Activated naive CD8-positive, alpha-beta T cell treated with anti-CD3 and anti-CD28 coated beads for 36 hours (primary cell): ENCODE measurements at regions not wholly inside any gene's neighbourhood (a gene's known extent, or its start where the extent isn't known, plus 50 kb on each side); places are given as distances from the start of the nearest gene placed in this dataset.
"Not testable (repeated sequence)": the region's sequence is repeated elsewhere in the genome, so short reads cannot be mapped to it uniquely, and the experiment has no call there.

Experiments used
- DNase-seq: peaks from one replicate; pipeline ENCODE4 v3.0.0; 2021
- H3K27ac Mint-ChIP-seq: one replicate; pipeline ENCODE4 v1.8.0; 2022; ENCODE audit warnings: mild to moderate bottlenecking, moderate library complexity, mixed read lengths
- H3K27me3 Mint-ChIP-seq: one replicate; pipeline ENCODE4 v1.8.0; 2022; ENCODE audit warnings: mild to moderate bottlenecking, mixed read lengths
- H3K36me3 Mint-ChIP-seq: one replicate; pipeline ENCODE4 v1.8.0; 2021; ENCODE audit warnings: mild to moderate bottlenecking, mixed read lengths
- H3K4me1 Mint-ChIP-seq: one replicate; pipeline ENCODE4 v1.8.0; 2021; ENCODE audit warnings: mixed read lengths
- H3K4me3 Mint-ChIP-seq: one replicate; pipeline ENCODE4 v1.8.0; 2022; ENCODE audit warnings: mild to moderate bottlenecking, moderate library complexity, mixed read lengths
- H3K9me3 Mint-ChIP-seq: one replicate; pipeline ENCODE4 v1.8.0; 2022; ENCODE audit warnings: mixed read lengths

DNA sequence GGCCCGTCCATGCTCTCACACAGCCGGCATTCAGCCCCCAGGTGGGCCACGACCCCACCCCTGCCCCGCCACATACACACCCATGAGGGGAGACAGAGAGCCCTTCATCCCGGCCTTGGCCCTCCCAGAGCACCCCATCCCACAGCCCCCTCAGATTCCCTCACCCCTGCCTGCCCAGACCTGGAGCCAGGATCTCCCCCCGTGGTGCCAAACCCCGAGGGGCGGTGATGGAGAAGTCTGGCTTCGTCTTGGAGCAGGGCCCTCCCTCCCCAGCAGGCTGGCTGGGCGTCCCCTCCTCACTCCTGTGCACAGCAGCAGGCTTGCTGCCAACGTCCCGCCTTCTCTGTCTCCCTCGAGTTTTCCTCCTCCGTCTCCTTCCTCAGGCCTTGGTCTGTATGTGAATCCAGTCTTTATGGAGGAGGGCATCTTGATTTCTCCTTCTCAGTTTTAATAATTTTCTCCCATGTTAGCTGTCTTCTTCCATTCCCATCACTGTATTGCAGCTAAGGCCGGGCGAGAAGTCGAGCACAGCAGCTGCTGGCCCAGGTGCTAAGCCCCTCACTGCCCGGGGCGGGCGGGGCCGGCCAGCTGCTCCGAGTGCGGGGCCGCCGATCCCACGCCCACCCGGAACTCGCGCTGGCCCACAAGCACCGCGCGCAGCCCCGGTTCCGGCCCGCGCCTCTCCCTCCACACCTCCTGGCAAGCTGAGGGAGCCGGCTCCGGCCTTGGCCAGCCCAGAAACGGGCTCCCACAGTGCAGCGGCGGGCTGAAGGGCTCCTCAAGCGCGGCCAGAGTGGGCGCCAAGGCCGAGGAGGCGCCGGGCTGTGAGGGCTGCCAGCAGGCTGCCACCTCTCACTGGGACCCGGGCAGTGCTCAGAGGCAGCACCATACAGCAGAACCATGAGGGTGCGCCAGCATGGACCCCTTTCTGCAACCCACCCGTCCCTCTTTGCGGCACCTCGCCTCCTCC lies 183.6 kb downstream of the TBC1D2B start:
- not testable (repeated sequence) for H3K27me3 Mint-ChIP-seq

DNA sequence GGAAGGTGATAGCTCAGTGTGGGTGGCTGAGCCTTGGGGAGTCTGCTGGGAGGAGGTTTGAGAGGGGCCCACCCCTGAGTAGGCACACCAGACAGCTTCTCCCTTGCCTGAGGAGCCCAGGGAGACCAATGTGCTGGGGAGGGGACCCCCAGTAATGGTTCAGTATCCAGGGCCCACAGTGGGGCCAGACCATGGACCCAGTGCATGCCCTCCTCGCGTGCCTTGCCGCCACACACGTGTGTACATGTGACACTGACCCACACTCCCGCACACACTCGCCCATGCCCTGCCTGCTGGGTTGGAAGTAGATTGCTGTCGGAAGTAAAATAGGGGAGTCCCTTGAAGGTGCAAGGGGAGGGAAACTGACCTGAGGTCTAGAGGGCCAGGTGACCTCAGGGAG lies 184.3 kb downstream of the TBC1D2B start:
- not testable (repeated sequence) for H3K27me3 Mint-ChIP-seq, H3K36me3 Mint-ChIP-seq, H3K4me3 Mint-ChIP-seq, H3K4me1 Mint-ChIP-seq, DNase-seq, H3K9me3 Mint-ChIP-seq, H3K27ac Mint-ChIP-seq

More for the DNA sequence above, 183.6 kb downstream of the TBC1D2B start:
- H3K27ac Mint-ChIP-seq, H3K36me3 Mint-ChIP-seq, H3K9me3 Mint-ChIP-seq, H3K4me1 Mint-ChIP-seq, DNase-seq, H3K4me3 Mint-ChIP-seq: not testable (repeated sequence)

DNA sequence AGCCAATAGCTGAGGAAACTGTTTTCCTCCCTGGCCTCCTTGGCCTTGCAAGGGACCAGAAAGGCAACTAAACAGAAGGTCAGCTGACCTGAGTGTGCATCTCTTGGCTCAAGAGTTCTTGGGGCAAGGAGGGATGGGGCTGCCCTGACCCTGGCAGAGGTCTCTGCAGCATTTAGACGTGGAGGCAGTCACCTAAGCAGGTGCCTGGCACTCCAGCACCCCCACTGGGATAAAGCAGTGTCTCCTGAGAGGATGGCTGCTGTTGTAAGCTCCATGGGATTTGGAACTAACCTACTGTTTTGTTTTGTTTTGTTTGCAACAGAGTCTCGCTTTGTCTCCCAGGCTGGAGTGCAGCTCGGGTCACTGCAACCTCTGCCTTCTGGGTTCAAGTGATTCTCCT lies 185.2 kb downstream of the TBC1D2B start:
- H3K4me3 Mint-ChIP-seq = no peak overlapping the region
- H3K27ac Mint-ChIP-seq = no peak overlapping the region
- no peaks in the 10 kb centered on the region for H3K4me1 Mint-ChIP-seq
- H3K9me3 Mint-ChIP-seq = no peaks in the 10 kb centered on the region
- no peaks in the 10 kb centered on the region for H3K36me3 Mint-ChIP-seq
- DNase-seq = no peak
- H3K27me3 Mint-ChIP-seq = no peaks in the 10 kb centered on the region

DNA sequence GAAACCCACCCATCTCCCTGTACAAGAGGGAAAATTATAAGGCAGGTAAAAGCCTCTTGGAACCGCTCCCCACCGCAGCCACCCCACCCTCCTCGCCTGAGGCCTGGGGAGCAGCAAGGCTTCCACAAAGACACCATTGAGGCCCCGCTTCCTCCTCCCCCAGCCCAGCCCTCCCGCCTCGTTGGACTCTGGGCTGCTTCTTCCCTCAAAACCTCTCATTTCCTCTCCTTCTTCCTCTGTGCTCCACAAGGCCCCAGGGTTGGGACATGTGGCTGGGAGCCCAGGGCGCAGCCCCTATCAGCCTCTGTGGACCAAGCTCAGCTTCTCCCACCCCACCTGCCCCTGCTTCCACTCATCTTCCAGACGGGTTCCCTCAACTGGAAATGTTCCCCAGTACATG lies 185.6 kb downstream of the TBC1D2B start:
- H3K36me3 Mint-ChIP-seq, H3K4me3 Mint-ChIP-seq, H3K4me1 Mint-ChIP-seq, DNase-seq, H3K9me3 Mint-ChIP-seq, H3K27ac Mint-ChIP-seq, H3K27me3 Mint-ChIP-seq: not testable (repeated sequence)

DNA sequence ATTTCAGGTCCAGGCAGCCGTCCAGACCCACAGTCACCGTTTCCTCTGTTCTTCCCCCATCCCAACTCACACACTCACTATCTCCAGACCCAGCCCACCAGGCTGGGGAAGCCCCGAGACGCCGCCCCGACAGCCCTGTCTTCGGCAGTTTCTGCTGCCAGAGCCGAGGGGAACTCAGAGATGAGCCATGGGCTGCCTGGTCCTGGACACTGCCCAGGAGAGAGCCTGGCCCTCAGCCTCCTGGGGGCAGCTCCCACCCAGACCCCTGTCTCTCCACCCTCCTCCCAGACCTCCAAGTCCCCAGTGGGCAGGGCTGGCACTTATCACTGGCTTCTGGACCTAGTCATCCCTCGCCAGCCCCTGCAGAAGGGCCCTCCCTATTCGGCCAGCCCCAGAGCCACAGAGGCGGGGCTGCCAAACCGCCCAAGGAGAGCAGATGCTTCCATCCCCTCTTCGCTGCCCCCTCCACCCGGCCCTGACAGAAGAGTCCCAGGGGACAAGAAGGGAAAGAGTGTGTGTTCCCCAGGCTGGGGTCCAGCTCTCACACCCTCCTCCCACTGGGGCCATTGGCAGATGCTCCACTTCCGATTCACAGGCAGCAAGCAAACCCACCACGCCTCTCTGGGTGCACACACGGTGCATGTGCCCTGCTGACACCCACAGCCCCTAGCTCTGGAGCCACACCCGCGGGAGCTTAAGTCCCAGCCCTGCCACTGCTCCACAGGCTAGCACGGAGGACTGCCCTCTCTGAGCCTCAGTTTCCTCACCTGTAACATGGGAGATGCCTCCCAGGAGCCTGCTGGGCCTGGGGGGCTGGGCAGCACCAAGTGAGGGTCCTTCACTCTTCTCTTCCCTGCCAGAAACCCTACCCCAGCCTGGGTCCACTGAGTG lies 186.4 kb downstream of the TBC1D2B start:
- not testable (repeated sequence) for H3K27ac Mint-ChIP-seq, H3K36me3 Mint-ChIP-seq, H3K4me1 Mint-ChIP-seq, DNase-seq, H3K9me3 Mint-ChIP-seq, H3K27me3 Mint-ChIP-seq, H3K4me3 Mint-ChIP-seq

DNA sequence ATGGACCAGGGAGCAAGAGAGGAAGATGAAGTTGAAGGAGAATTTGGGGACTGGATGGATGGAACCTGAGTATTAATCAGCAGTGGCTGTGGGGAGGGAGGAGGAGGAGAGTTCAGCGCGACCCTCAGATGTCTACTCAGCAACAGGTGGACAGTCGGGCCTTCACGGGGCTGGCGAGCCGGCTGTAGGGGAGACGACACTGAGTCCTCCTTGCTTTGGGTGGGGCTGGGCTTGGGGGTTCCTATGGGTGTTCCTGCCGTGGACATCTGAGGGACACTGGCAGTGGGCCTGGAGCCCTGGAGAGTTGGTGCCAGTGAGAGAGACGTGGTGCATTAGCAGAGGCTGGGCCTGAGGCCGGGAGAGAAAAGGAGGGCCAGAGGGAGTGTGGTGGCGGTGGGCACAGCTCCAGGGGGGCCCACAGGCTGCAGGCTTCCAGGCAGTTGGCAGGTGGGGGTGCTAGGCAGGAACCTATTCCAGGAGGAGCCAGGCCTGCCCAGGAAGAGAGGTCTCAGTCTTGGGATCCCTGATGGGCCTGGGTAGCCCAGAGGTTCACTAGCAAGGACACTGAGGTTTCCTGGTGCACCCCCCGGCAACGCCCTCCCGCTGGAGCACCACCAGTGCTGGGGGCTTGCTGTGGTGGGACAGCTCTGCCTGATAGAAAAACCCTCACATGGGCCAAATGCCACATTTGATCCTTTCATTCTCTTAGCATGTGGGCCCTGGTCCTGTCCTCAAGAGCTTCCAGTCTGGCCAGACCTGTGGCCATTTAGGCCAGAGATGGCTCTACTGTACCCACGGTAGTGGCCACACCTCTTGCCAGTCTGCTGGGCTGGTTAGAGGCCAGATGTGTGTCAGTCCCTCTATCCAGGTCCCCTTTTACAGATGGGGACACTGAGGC lies 187.4 kb downstream of the TBC1D2B start:
- not testable (repeated sequence) for DNase-seq, H3K27me3 Mint-ChIP-seq, H3K4me1 Mint-ChIP-seq, H3K4me3 Mint-ChIP-seq, H3K9me3 Mint-ChIP-seq, H3K36me3 Mint-ChIP-seq, H3K27ac Mint-ChIP-seq

DNA sequence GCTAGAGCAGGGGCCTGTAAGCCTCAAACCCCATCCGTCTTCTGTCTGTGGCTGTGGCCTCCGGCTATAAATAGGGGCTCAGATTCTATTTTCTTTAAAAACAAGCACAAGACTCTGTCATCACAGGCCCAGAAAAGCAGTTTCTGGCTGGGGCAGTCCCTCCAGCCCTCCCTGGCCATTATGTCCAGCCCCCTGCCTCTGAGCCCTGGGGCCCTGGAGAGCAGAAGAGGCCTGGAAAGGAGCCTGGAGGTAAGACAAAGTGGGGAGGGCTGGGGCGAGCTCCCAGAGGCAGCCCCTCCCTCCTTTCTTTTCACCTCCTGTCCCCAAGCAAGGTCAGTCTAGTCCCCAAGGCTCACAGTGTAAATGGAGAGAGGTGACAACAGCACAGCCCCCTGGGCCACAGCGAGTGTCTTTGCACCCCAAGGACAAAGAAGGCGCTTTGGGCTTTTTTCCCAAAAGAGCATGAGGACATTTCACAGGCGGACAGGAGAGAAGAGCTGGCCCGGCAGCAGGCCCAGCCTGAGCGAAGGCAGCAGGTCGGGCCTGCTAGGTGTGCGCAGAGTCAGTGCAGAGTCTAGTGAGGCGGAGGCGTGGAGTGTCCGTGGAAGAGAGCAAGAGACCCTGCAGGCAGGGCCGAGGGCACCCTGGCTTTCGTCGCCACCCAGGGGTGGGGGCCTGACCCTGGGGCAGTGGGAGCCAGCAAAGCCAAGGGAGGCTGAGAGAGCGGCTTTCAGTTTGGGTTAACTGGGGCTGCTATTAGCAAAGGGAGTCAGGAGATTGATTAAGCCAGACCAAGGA lies 188.3 kb downstream of the TBC1D2B start:
- H3K36me3 Mint-ChIP-seq = no peaks in the 10 kb centered on the region
- DNase-seq = no peak
- H3K9me3 Mint-ChIP-seq = no peaks in the 10 kb centered on the region
- no peak overlapping the region for H3K4me3 Mint-ChIP-seq
- no peaks in the 10 kb centered on the region for H3K4me1 Mint-ChIP-seq
- H3K27me3 Mint-ChIP-seq = no peaks in the 10 kb centered on the region
- no peak overlapping the region for H3K27ac Mint-ChIP-seq

DNA sequence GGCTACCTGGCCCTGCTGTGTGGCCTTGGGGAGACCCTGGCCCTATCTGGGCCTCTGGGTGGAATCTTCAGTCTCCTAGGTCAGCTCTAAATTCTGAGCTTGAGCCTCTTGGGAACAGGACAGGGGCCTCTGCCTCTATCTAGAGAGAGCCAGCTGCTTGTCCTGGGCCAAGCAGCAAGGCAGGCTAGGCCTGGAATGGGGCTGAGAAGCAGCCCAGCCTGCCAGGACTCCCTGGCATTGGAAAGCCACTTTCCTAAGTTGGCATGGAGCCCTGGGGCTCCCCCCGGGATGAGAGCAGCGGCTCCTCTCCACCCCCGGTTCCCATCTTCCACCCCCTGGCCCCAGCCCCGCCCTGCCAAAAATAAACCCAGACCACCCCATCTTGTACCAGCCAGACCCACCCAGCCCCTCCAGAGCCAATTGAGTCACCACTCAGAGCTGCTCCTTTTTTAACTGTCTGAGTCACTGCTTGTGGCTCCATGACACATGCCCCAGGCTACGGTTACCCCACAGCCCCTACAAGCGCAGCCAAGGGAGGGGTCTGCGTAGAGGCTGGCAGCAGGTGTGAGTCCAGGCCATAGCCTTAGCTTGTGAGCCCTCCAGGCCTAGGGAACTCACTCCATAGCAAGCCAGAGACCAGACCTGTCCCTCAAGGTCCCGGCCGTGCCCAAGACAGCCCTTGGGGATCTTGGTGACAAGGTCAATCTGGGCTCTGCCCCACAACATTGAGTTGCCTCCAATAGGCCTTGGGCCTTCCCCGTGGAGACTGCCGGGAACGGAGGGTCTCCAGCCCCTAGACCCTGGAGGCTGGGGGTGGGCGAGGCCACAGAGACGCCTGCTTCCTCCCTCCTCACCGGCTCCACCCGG lies 189.7 kb downstream of the TBC1D2B start:
- not testable (repeated sequence) for H3K27me3 Mint-ChIP-seq

DNA sequence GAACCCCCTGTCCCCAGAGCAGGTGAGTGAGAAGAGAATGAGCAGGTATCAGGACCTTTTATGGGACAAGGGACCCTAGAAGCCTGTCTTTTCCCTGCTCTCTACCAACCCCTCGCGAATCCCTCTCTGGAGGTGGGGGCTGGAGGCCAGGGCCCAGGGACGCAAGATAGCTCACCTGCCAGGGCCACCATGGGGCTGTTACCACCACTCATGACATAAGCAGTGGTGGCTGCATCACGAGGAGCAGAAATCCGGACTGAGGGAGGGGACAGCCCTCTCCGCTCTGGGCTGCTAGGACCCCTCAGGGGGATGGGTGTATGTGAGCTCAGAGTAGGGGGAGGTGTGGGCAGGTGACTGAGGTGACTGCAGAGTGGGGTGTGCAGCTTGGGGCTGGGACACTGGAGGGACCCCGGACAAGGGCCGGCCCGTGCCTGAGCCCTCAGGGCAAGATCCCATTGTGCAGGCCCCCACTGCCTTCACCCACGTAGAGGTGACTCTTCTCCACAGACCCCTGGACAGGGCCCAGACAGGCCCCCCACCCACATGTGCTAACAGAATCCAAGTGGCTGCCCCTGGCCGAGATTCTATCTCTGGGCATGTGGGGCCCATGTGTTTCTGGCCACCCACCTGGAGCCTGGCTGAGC lies 190.6 kb downstream of the TBC1D2B start:
- H3K27me3 Mint-ChIP-seq = no peaks in the 10 kb centered on the region
- H3K36me3 Mint-ChIP-seq = no peaks in the 10 kb centered on the region
- no peaks in the 10 kb centered on the region for H3K4me1 Mint-ChIP-seq
- H3K4me3 Mint-ChIP-seq = no peak overlapping the region
- no peak overlapping the region for H3K27ac Mint-ChIP-seq
- DNase-seq = no peak
- no peaks in the 10 kb centered on the region for H3K9me3 Mint-ChIP-seq

More for the DNA sequence above, 189.7 kb downstream of the TBC1D2B start:
- not testable (repeated sequence) for DNase-seq, H3K36me3 Mint-ChIP-seq, H3K9me3 Mint-ChIP-seq, H3K4me3 Mint-ChIP-seq, H3K27ac Mint-ChIP-seq, H3K4me1 Mint-ChIP-seq

DNA sequence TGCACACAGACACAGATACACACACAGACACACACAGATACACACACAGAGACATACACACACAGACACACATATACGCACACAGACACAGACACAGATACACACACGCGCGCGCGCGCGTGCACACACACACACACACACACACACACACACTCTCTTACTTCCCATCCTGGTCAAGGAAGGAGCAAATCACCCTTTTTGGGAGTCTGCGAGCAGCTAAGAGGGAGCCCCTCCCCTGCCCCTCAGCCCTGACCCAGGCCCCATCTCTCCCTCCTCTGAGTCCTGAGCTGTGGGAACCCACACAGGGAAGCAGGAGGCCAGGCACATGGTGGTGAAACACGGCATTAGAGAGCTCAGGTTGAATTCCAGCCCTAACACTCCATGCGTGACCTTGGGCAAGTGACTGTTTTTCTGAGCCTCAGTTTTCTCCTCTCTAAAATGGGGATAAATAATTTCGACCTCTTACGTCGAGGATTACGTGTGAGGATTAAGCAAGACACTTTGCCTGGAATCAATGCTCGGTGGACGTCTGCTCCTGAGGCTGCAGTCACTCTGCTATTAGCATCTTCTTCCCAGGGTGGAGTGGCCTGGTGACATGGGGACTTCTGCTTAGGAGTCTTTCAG lies 191.5 kb downstream of the TBC1D2B start:
- H3K27me3 Mint-ChIP-seq, H3K27ac Mint-ChIP-seq, H3K9me3 Mint-ChIP-seq, H3K4me3 Mint-ChIP-seq, H3K4me1 Mint-ChIP-seq, H3K36me3 Mint-ChIP-seq, DNase-seq: not testable (repeated sequence)

DNA sequence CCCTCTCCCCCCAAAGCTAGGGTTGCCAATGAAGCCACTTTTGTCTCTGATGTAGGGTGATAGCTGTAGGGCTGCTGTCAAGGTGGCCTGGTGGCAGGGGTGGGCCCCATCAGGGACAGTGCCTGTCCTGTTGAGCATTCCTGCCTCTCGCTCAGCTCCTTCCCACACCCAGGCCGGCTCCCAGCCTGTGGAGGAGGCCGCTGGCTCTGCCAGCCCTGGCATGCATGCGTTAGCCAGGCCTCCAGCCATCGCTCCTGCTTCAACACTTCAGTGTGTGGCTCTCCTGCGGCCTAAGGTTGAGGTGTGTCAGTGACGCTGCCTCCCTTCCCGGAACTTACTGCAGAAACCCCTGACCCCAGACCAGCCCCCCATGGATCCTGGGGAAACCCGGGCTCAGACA lies 194.5 kb downstream of the TBC1D2B start:
- not testable (repeated sequence) for DNase-seq, H3K4me3 Mint-ChIP-seq, H3K27ac Mint-ChIP-seq, H3K36me3 Mint-ChIP-seq, H3K27me3 Mint-ChIP-seq, H3K4me1 Mint-ChIP-seq, H3K9me3 Mint-ChIP-seq

DNA sequence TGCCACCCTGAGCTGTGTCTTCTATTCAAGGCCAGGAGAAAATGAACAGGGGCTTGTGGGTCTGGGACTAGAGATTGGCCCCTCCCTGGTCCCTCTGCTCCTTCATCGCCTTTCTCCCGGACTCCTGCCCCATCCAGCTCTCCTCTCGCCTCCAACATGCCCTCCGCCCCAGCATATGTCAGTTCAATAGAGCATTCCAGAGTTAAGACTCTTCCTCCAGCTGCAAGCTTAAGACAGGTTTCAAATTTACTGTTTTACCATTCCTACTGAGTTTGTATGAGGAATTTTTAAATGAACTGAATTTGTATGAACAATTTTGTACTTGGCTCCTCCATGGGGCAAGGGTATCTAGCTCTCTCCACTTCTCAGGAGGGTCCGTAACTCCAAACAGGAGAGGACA lies 195.6 kb downstream of the TBC1D2B start:
- Mint-ChIP-seq H3K4me1 (no peaks in the 10 kb centered on the region), H3K27me3 (no peaks in the 10 kb centered on the region), H3K27ac (no peak overlapping the region), H3K4me3 (no peak overlapping the region), H3K9me3 (no peaks in the 10 kb centered on the region), H3K36me3 (no peaks in the 10 kb centered on the region)
- DNase-seq = no peak

DNA sequence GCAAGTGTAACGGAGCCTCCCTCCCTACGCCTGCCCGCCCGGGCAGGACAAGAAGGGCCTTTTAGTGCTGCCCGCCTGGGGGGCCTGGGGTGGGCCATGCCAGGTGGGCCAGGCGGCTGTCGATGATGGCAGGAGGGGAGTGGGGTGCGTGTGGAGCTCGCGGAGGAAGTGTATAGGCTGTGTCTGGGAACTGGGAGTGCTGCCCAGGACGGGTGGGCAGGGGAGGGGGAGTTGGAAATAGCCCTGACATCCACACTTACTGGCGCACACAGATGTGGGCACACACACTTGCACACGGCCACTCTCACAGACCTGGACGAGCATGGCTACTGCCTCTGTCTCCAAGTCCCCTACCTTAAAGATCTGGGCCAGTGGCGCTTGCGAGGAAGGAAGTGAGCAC lies 196.0 kb downstream of the TBC1D2B start:
- not testable (repeated sequence) for H3K4me1 Mint-ChIP-seq, DNase-seq, H3K36me3 Mint-ChIP-seq, H3K27me3 Mint-ChIP-seq, H3K27ac Mint-ChIP-seq, H3K9me3 Mint-ChIP-seq, H3K4me3 Mint-ChIP-seq
